ENCODE measurements at regions not wholly inside any gene's neighbourhood (a gene's known extent, or its start where the extent isn't known, plus 50 kb on each side); places are given as distances from the start of the nearest gene placed in this dataset.

DNA sequence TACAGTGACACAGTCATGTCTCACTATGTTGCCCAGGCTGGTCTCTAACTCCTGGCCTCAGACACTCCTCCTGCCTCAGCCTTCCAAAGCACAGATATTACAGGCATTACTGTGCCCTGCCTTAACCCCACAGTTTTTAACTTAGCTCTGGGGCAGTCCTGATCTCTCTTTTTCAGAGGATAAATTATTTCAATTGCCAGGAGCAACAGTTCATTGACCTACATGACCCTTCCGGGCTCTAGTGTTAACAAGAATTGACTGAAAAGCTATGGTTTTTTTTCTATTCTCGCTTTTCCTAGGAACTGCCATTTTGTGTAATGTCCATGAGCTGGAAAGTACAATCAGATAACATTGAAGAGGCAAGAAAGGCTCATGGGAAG is 92.8 kb downstream of the HNRNPLL start:
- no peak for DNase-seq
- intact Hi-C loops (cut with DNase I; ENCODE audit: low total_unique reads) = loop anchor here (10.0 kb wide), 1 partner anchor 135 kb away; the partner anchor contains the start of gene ATL2
- no peaks in the 10 kb centered on the region for H3K36me3 ChIP-seq
- no peak for TF ChIP-seq POLR2A (IDR thresholded peaks at IDR 0.05)
- TF ChIP-seq, protein P1, sequence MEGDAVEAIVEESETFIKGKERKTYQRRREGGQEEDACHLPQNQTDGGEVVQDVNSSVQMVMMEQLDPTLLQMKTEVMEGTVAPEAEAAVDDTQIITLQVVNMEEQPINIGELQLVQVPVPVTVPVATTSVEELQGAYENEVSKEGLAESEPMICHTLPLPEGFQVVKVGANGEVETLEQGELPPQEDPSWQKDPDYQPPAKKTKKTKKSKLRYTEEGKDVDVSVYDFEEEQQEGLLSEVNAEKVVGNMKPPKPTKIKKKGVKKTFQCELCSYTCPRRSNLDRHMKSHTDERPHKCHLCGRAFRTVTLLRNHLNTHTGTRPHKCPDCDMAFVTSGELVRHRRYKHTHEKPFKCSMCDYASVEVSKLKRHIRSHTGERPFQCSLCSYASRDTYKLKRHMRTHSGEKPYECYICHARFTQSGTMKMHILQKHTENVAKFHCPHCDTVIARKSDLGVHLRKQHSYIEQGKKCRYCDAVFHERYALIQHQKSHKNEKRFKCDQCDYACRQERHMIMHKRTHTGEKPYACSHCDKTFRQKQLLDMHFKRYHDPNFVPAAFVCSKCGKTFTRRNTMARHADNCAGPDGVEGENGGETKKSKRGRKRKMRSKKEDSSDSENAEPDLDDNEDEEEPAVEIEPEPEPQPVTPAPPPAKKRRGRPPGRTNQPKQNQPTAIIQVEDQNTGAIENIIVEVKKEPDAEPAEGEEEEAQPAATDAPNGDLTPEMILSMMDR (IDR thresholded peaks at IDR 0.05) = no peak
- peak overlapping the region; percentile 88 to 91 for H3K27ac ChIP-seq
- peaks cover 7 to 10% of the 10 kb centered on the region in 2 donors for H3K4me1 ChIP-seq
- H3K27me3 ChIP-seq = no peaks in the 10 kb centered on the region
- H3K9me3 ChIP-seq = no peaks in the 10 kb centered on the region
- no peak overlapping the region for H3K4me3 ChIP-seq

DNA sequence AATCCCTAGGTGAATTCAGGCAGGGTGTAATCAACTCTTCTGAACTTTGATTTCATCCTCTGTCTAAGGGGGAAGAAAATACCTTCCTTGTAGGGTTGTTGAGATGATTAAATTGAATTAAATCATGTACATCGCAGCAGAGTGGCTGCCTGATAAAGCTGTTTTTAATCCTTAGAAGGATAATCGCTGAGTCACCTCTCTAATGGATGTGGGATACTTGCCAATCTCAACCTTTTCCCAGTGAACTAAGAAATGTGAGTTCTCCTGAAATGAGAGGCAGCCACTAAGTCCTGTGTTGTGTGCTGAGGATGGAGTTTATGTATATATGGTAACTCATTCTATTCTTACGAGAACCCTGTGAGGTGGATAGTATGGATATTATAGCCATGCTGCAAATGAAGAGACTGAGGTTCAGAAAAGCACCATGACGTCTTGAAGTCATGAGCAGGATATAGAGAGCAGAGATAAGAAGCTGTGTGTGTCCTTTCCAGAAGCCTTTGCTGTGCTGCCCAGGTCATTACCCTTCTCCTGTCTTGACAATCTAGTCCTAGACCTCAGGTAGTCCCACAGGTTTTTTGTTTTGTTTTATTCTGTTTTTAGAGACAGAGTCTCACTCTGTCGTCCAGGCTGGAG is 93.3 kb downstream of the HNRNPLL start:
- TF ChIP-seq, protein P1 (IDR thresholded peaks at IDR 0.05) = no peak
- TF ChIP-seq POLR2A (IDR thresholded peaks at IDR 0.05) = no peak
- H3K4me3 ChIP-seq = no peak overlapping the region
- H3K36me3 ChIP-seq = no peaks in the 10 kb centered on the region
- H3K27ac ChIP-seq = peak overlapping the region; percentile 88 to 91
- peaks cover 7 to 10% of the 10 kb centered on the region in 2 donors for H3K4me1 ChIP-seq
- peak in 1 of 2 donors; percentile 68 for DNase-seq
- intact Hi-C loops (cut with DNase I; ENCODE audit: low total_unique reads) = loop anchor here (10.0 kb wide), 1 partner anchor 135 kb away; the partner anchor contains the start of gene ATL2
- H3K9me3 ChIP-seq = no peaks in the 10 kb centered on the region
- no peaks in the 10 kb centered on the region for H3K27me3 ChIP-seq

DNA sequence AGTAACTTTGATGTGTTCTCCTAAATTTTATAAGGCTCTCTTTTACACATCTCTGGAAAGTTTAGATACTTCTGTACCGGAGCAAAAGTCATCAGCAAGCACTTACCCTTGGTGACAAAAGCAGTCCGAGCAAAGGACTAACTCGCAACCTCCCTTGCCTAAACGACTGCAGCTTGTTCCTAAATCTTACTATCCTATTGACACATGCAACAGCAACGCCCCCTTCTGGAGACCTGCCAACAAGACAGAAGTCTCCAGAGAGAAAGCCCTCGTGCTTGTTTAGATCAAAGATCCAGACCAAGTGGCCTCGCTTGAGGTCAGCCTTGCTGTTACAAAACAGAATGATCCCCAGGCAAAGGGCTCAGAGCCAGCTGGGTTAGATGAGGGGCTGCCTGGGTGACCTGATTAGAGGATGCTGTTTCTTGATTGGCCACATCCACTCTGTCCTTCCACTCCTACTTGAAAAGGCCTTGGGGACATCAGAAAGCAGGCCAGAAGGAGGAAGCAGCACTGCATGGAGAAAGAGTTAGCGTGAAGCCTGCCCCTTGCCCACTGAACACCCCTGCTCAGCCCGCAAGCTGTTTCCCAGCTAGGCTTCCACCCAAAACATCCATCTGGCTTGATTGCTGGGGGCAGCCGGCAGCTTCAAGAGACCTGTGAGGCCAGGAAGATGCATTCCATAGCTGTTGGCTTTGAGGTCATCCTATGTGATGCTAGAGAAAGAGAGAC is 94.3 kb downstream of the HNRNPLL start:
- intact Hi-C loops (cut with DNase I; ENCODE audit: low total_unique reads) = loop anchor here (10.0 kb wide), 1 partner anchor 134 kb away; the partner anchor contains the start of gene ATL2
- Histone ChIP-seq H3K27me3 (no peaks in the 10 kb centered on the region), H3K4me1 (peaks cover 7 to 10% of the 10 kb centered on the region in 2 donors)

GRCh38 chr2:38507712-38508111 is 95.0 kb downstream of the HNRNPLL start:
- H3K27ac ChIP-seq = peak overlapping the region; percentile 88 to 91
- no peaks in the 10 kb centered on the region for H3K36me3 ChIP-seq
- H3K4me3 ChIP-seq = no peak overlapping the region
- TF ChIP-seq, protein P1 (IDR thresholded peaks at IDR 0.05) = no peak
- TF ChIP-seq POLR2A (IDR thresholded peaks at IDR 0.05) = no peak
- peaks cover 7 to 10% of the 10 kb centered on the region in 2 donors for H3K4me1 ChIP-seq
- intact Hi-C loops (cut with DNase I; ENCODE audit: low total_unique reads) = loop anchor here (10.0 kb wide), 1 partner anchor 133 kb away; the partner anchor contains the start of gene ATL2
- no peak for DNase-seq
- no peaks in the 10 kb centered on the region for H3K27me3 ChIP-seq
- peaks cover 0 to under 1% of the 10 kb centered on the region in 2 donors for H3K9me3 ChIP-seq

More for the DNA sequence above, 94.3 kb downstream of the HNRNPLL start:
- Histone ChIP-seq H3K27ac (peak overlapping the region; percentile 88 to 91), H3K36me3 (no peaks in the 10 kb centered on the region), H3K4me3 (no peak overlapping the region), H3K9me3 (no peaks in the 10 kb centered on the region)
- no peak for TF ChIP-seq POLR2A (IDR thresholded peaks at IDR 0.05)
- TF ChIP-seq, protein P1 (IDR thresholded peaks at IDR 0.05) = peak in 2 of 4 experiments; percentile 19 to 25
- DNase-seq = peak; percentile 89 to 91

DNA sequence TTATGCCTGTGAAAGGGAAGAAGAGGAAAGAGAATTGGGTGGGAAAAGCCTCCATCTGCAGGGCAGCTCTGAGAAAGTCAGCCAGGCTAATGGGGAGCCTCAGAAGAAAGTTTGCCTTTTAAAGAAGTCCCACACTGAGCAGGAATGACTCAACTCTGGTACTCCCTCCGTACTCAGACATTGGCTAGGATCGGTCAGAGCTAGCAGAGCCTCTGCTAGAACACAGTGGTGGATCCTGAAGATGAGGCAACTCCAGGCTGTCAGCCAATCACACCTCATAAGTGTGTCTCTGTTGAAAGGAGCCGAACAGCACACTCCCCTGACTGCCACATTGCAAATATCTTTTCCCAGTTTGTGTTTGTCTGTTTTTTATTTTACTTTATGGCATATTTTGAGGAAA is 96.9 kb downstream of the HNRNPLL start:
- no peak overlapping the region for H3K4me3 ChIP-seq
- H3K4me1 ChIP-seq = peaks cover 7 to 12% of the 10 kb centered on the region in 2 donors
- intact Hi-C loops (cut with DNase I; ENCODE audit: low total_unique reads) = loop anchor here (10.0 kb wide), 1 partner anchor 131 kb away; the partner anchor contains the start of gene ATL2
- TF ChIP-seq POLR2A (IDR thresholded peaks at IDR 0.05) = peak; percentile 40 to 49
- TF ChIP-seq, protein P1 (IDR thresholded peaks at IDR 0.05) = peak in 2 of 4 experiments; percentile 13 to 18
- peaks cover 0 to 4% of the 10 kb centered on the region in 2 donors for H3K9me3 ChIP-seq
- no peaks in the 10 kb centered on the region for H3K36me3 ChIP-seq
- DNase-seq = peak; percentile 90 to 96
- H3K27ac ChIP-seq = peak overlapping the region; percentile 88 to 91
- H3K27me3 ChIP-seq = no peaks in the 10 kb centered on the region
